GM10847 (cell line): ENCODE measurements at regions not wholly inside any gene's neighbourhood (a gene's known extent, or its start where the extent isn't known, plus 50 kb on each side); places are given as distances from the start of the nearest gene placed in this dataset.

Experiments
- POLR2A ChIP-seq: IDR thresholded peaks from 2 replicates; pipeline ENCODE4 v1.6.1; 2011; ENCODE audit not compliant: insufficient read length; ENCODE audit errors: extremely low read depth

- no peak for TF ChIP-seq POLR2A
These were observed 654.6 kb downstream of the MTRR start for GRCh38 chr5:8523501-8523900.

- TF ChIP-seq POLR2A: no peak
These were observed 656.9 kb downstream of the MTRR start for GRCh38 chr5:8525819-8526218.

GRCh38 chr5:8528106-8528505 is 659.2 kb downstream of the MTRR start:
- TF ChIP-seq POLR2A: no peak

GRCh38 chr5:8538821-8539220 is 669.9 kb downstream of the MTRR start:
- TF ChIP-seq POLR2A: no peak

- TF ChIP-seq POLR2A: no peak
These were observed 671.4 kb downstream of the MTRR start for GRCh38 chr5:8540317-8540716.

GRCh38 chr5:8550921-8551320 is 682.0 kb downstream of the MTRR start:
- no peak for TF ChIP-seq POLR2A

GRCh38 chr5:8553364-8553763 is 684.4 kb downstream of the MTRR start:
- TF ChIP-seq POLR2A: no peak

- TF ChIP-seq POLR2A: no peak
These were observed 688.8 kb downstream of the MTRR start for GRCh38 chr5:8557728-8558127.

- TF ChIP-seq POLR2A: no peak
These were observed 691.8 kb downstream of the MTRR start for GRCh38 chr5:8560776-8561175.

- TF ChIP-seq POLR2A: no peak
These were observed 692.4 kb downstream of the MTRR start for GRCh38 chr5:8561224-8561840.

GRCh38 chr5:8561854-8562253 is 692.9 kb downstream of the MTRR start:
- TF ChIP-seq POLR2A: no peak

GRCh38 chr5:8568858-8569257 is 699.9 kb downstream of the MTRR start:
- no peak for TF ChIP-seq POLR2A

GRCh38 chr5:8570528-8570927 is 701.6 kb downstream of the MTRR start:
- TF ChIP-seq POLR2A: no peak

- TF ChIP-seq POLR2A: no peak
These were observed 707.2 kb downstream of the MTRR start for GRCh38 chr5:8576178-8576577.

GRCh38 chr5:8577792-8578191 is 708.8 kb downstream of the MTRR start:
- TF ChIP-seq POLR2A: no peak

- TF ChIP-seq POLR2A: no peak
These were observed 711.4 kb downstream of the MTRR start for GRCh38 chr5:8580298-8580697.

GRCh38 chr5:8581047-8581446 is 712.1 kb downstream of the MTRR start:
- no peak for TF ChIP-seq POLR2A
